HUES48 (cell line): ENCODE measurements at regions not wholly inside any gene's neighbourhood (a gene's known extent, or its start where the extent isn't known, plus 50 kb on each side); places are given as distances from the start of the nearest gene placed in this dataset.

Source experiments
- H3K27ac ChIP-seq: one replicate; pipeline ENCODE4 v1.7.0; 2013; ENCODE audit warnings: low read depth, low read length, inconsistent platforms
- H3K27me3 ChIP-seq: 2 replicates; pipeline ENCODE4 v1.6.1; 2013; ENCODE audit warnings: mild to moderate bottlenecking, low read length; ENCODE audit not compliant: control insufficient read depth, insufficient read depth
- H3K36me3 ChIP-seq: 2 replicates; pipeline ENCODE4 v1.6.1; 2013; ENCODE audit warnings: low read length; ENCODE audit not compliant: control insufficient read depth, insufficient read depth
- H3K4me1 ChIP-seq: 2 replicates; pipeline ENCODE4 v1.6.1; 2013; ENCODE audit warnings: mild to moderate bottlenecking, low read length; ENCODE audit not compliant: control insufficient read depth, insufficient read depth
- H3K4me3 ChIP-seq: 2 replicates; pipeline ENCODE4 v1.5.1; 2013; ENCODE audit warnings: mild to moderate bottlenecking, low read depth, low read length
- H3K9ac ChIP-seq: 2 replicates; pipeline ENCODE4 v1.6.1; 2013; ENCODE audit warnings: mild to moderate bottlenecking, low read depth, low read length, moderate library complexity
- H3K9me3 ChIP-seq: 2 replicates; pipeline ENCODE4 v1.6.1; 2013; ENCODE audit warnings: low read length; ENCODE audit not compliant: control insufficient read depth, insufficient read depth

DNA sequence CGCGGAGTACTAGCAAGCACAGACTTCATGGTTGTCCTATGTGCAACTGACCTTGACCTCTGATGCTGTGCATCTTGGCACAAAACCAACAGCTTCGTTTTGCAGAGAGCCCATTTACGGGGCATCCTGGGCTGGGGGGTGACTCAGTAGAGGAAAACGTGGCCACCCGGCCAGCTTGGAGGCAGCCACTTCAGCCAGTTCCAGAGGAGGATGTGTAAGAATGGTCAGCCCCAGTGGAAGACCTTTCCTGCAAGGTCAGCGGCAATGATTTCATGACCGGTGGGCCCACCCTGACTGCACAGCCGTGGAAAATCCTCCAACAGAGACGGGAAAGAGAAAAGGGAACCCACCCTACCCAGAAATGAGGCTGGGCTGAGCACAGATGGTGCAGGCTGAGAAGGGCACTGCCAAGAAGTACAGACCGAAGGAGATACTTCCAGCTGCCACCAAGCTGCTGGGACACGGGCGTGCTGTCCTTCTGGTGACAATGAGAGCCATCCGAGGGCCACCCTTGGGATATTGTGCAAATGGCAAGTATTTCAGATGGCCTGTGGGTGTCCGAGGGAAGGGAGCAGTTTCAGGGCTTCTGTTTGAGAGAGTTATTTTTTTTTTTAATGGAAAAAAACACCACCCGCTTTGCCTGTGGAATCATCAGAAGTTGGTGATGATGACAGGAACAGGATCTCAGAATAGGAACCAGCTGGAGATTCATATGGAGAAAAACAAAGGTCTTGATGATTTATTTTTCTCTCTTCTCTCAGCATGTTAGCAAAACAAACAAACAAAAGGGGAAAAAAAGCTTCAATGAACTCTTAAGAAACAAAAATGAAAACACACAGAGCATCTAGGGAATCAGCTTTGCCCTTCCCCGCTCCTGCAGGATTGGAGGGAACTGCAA, 120.2 kb upstream of the RFLNA start:
- H3K36me3 ChIP-seq: no peaks in the 10 kb centered on the region

DNA sequence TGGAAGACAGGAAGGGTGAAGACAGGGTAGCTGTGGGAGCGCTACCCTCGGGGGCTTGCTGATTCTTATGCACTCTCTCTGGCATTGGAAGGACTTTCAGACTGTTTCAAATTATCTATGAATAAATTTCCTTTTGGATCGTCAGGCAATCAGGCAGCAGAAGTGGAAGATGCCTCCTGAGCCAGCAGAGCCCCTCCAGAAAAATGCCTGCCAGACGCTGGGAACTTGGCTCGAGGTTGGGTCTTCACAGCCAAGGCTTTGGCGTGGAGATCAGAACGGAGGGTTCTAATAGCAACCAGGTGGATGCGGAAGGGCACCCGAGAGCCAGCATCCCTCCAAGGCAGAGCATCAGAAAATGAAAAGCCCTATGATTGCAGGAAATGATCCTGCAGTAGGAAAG, 119.2 kb upstream of the RFLNA start:
- H3K9ac ChIP-seq: no peak overlapping the region
- H3K4me1 ChIP-seq: peaks cover 7% of the 10 kb centered on the region; the same call in 1 of the 2 replicates
- H3K36me3 ChIP-seq: no peaks in the 10 kb centered on the region
- no peaks in the 10 kb centered on the region for H3K9me3 ChIP-seq
- H3K27ac ChIP-seq: no peak overlapping the region
- H3K27me3 ChIP-seq: no peaks in the 10 kb centered on the region; the same call in 1 of the 2 replicates
- H3K4me3 ChIP-seq: no peak overlapping the region

More for the DNA sequence above, 120.2 kb upstream of the RFLNA start:
- Histone ChIP-seq H3K27me3 (no peaks in the 10 kb centered on the region; the same call in 1 of the 2 replicates), H3K4me1 (peaks cover 7% of the 10 kb centered on the region; the same call in 1 of the 2 replicates), H3K4me3 (no peak overlapping the region), H3K9me3 (no peaks in the 10 kb centered on the region), H3K27ac (no peak overlapping the region), H3K9ac (no peak overlapping the region)

DNA sequence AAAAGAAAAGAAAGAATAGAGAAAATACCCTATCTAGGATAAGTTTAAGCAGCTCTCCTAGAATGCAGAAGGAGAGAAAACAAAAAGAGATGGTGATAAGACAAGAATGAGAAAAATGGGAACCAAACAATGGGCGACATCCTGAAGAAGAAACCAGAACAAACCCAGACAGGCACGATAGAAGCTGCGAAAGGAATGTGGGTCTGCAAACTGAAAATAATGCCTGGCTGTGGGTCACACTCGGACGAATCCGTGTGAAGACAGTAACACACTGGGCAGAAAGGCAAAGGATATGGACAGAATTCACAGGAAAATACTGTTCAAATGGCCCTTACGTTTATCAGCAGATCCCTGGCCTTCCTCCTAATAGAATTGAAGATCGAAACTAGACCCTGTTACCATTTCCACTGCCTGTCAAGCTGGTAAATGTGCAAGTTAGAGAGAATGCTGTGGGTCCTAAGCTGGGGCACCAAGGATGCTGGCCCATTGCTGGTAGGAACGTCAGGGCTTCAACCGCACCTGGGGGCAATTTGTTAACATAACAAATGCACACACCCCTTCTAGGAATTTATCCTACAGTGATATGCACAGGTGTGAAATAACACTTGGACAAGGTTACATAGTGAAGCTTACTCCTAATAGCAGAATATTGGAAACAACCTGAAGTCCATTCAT, 117.5 kb upstream of the RFLNA start:
- peaks cover 7% of the 10 kb centered on the region; the same call in 1 of the 2 replicates for H3K4me1 ChIP-seq
- H3K27ac ChIP-seq: no peak overlapping the region

DNA sequence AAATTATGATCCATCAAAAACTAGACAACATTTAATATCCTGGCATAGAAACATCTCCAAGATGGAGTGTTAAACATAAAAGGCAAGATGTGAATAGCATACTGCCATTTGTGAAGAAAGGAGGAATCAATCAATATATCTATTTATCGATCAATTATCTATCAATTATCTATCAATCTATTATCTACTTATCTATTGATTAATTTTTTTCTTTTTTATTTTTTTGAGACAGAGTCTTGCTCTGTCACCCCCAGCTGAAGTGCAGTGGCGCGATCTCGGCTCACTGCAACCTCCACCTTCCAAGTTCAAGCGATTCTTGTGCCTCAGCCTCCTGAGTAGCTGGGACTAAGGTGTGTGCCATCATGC, 117.0 kb upstream of the RFLNA start:
- Histone ChIP-seq H3K27ac (no peak overlapping the region), H3K27me3 (no peaks in the 10 kb centered on the region; the same call in 1 of the 2 replicates), H3K36me3 (no peaks in the 10 kb centered on the region), H3K9ac (no peak overlapping the region), H3K9me3 (no peaks in the 10 kb centered on the region), H3K4me3 (no peak overlapping the region), H3K4me1 (peaks cover 7% of the 10 kb centered on the region; the same call in 1 of the 2 replicates)

More for the DNA sequence above, 117.5 kb upstream of the RFLNA start:
- no peak overlapping the region for H3K9ac ChIP-seq
- H3K27me3 ChIP-seq: no peaks in the 10 kb centered on the region; the same call in 1 of the 2 replicates
- no peak overlapping the region for H3K4me3 ChIP-seq
- no peaks in the 10 kb centered on the region for H3K36me3 ChIP-seq
- no peaks in the 10 kb centered on the region for H3K9me3 ChIP-seq

DNA sequence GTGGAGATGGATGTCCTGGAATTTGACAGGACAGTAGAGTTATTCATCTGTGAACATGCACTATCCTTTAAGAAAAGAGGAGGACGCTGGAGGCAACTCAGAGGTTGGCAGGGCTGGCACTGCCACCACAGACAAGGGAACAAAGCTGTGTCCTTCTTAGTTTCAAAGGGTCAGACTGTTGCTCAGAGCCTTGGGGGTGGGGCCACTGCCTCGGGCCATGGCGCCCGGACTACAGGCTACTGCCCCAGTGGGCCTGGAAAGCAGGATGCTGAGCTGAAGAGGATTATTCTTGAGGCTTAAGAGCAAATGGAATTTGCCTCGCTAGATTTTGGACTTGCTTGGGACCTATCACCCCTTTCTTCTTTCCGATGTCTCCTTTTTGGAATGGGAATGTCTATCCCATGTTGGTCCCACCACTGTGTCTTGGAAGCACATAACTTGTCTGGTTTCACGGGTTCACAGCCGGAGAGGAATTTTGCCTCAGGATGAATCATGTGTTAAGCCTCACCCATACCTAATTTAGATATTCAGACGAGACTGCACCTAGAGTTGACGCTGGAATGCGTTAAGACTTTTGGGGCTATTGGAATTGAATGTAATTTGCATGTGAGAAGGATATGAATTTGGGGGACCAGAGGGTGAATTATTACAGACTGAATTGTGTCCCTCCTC, 114.8 kb upstream of the RFLNA start:
- H3K4me1 ChIP-seq: peaks cover 7% of the 10 kb centered on the region; the same call in 1 of the 2 replicates
- no peak overlapping the region for H3K4me3 ChIP-seq
- no peak overlapping the region for H3K27ac ChIP-seq
- no peaks in the 10 kb centered on the region; the same call in 1 of the 2 replicates for H3K27me3 ChIP-seq
- no peak overlapping the region for H3K9ac ChIP-seq
- no peaks in the 10 kb centered on the region for H3K9me3 ChIP-seq
- H3K36me3 ChIP-seq: no peaks in the 10 kb centered on the region

DNA sequence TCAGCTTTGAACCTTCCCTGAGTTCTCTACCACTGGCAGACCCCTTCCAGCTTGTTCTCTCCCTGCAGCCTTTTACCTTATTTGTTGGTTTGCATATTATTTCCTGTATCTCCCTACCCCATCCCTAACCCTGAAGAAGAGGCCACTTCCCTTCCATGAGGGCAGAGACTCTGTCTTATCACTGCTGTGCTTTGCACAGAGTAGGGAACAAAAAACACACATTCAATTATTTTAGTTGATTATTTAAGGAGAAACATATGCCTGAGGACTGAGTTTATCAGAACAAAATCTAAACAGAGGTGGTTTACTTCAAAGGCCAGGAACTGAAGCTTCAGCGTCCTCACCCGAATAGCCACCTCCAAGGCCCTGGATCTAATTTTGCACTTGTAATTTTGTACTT, 111.7 kb upstream of the RFLNA start:
- Histone ChIP-seq H3K27ac (no peak overlapping the region), H3K9me3 (no peaks in the 10 kb centered on the region), H3K9ac (no peak overlapping the region), H3K27me3 (no peaks in the 10 kb centered on the region), H3K4me1 (peaks cover 3% of the 10 kb centered on the region; the same call in 1 of the 2 replicates), H3K36me3 (no peaks in the 10 kb centered on the region), H3K4me3 (no peak overlapping the region)

DNA sequence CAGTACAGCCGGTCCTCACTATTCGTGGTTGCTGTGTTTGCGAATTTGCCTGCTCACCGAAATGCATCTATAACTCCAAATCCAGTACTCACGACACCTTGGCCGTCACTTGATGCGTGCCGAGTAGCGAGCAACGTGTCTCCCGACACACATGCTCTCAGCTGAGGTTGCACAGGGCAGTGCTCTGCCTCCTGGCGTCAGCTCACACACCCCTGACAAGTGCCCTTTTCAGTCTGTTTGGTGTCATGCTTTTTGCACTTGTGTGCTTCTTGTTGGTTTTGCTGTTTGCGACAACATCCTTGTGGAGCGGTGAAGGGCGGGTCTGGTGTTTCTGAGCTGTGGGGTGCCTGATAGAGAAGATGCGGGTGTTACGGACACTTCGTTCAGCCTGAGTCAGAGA, 110.4 kb upstream of the RFLNA start:
- Histone ChIP-seq H3K27ac (no peak overlapping the region), H3K36me3 (no peaks in the 10 kb centered on the region), H3K9me3 (no peaks in the 10 kb centered on the region), H3K4me3 (no peak overlapping the region), H3K9ac (no peak overlapping the region), H3K4me1 (peaks cover 14% of the 10 kb centered on the region; the same call in 1 of the 2 replicates), H3K27me3 (no peaks in the 10 kb centered on the region)

DNA sequence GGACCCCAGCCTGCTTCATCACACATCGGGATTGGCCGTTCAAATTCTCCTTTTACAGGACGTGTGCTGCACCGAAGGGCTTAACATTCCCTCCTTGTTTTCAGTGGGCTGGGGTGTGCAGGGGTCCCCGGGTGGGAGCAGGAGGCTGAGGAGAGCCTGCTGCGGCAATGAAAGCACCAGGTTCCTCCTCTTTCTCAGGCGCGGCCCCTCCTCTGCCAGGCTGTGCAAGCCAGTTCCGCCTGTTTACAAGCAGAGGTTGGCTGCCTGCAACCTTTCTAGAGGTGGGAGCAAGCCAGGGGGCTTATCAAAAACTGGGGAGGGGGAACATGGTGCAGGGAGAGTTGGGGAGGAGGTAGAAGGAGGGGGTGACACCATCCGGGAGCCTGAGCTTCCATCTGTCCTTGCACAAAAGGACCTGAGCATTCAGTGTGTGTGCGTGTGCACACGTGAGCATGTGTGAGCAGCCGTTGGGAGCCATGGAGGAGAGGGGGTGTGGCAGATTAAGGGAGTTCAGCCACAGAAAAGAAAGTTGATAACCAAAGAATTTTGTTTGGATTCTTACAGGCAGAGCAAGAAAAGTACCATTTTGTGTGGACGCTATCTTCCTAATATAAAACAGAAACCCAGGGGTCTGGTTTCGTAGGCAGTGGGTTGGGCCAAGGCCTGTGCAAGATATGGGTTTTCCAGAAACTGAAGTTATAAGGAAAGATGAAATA, 108.8 kb upstream of the RFLNA start:
- Histone ChIP-seq H3K27me3 (no peaks in the 10 kb centered on the region), H3K4me3 (no peak overlapping the region), H3K27ac (no peak overlapping the region)

DNA sequence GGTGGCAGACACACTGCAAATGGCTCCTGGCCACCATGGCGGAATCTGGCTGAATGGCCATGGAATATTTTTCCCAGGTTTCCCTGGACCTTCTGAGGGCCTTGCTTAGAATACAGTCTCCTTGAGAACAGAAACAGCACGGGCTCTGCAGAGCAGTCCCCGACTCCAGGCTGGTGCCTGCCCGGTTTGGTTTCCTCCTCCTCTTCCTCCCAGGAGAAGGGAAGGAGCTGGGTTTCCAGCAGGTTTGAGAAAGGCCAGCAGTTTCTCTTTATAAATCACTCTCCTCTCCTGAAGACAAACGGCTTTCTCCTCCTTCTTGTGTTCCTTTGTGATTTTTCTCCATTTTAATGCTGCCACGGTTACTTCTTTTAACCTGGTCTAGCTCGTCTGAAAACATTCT, 106.8 kb upstream of the RFLNA start:
- H3K4me3 ChIP-seq: no peak overlapping the region
- no peaks in the 10 kb centered on the region for H3K9me3 ChIP-seq
- no peak overlapping the region for H3K9ac ChIP-seq
- no peaks in the 10 kb centered on the region for H3K27me3 ChIP-seq
- peaks cover 14% of the 10 kb centered on the region; the same call in 1 of the 2 replicates for H3K4me1 ChIP-seq
- no peak overlapping the region for H3K27ac ChIP-seq
- H3K36me3 ChIP-seq: no peaks in the 10 kb centered on the region

More for the DNA sequence above, 108.8 kb upstream of the RFLNA start:
- Histone ChIP-seq H3K36me3 (no peaks in the 10 kb centered on the region), H3K9me3 (no peaks in the 10 kb centered on the region), H3K9ac (no peak overlapping the region), H3K4me1 (peaks cover 14% of the 10 kb centered on the region; the same call in 1 of the 2 replicates)
